ENCODE measurements at regions not wholly inside any gene's neighbourhood (a gene's known extent, or its start where the extent isn't known, plus 50 kb on each side); places are given as distances from the start of the nearest gene placed in this dataset.

DNA sequence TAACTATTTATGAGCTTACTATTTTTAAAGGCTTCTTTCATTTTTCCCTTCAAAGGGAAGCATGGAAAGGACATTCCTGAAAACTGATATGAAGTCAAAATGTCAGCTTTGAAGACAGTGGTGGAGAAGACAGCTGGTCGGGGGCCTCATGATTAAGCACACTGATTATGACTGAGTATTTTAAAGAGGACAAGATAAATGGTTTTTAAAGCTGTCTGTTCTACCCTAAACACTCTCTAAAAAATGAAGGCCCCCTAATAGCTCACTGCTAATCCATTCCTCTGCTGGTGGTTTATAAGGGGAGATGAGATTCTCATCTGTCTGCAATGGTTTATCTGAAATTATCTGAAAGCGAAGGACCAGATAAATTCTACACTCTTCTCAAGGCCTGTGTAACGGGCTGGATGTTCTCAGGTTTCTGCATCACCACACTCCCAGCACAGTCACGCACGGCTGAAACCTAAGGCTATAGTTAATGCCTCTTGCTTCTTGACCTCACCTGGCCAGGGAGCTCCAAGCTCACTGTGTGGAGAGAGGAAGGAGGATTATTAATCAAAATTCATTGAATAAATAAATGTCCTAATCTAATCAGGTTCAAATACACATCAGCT is 86.9 kb upstream of the DOCK9 start:
- Histone ChIP-seq H3K36me3 (no peaks in the 10 kb centered on the region), H3K4me3 (no peak overlapping the region), H3K27me3 (no peaks in the 10 kb centered on the region), H3K4me1 (peaks cover 45% of the 10 kb centered on the region), H3K9me3 (no peaks in the 10 kb centered on the region), H3K27ac (no peak overlapping the region)
- no peak for DNase-seq (ENCODE audit: low spot score in 2 of 2)
- 87% methylated on average over 5 of the region's 5 CpGs for WGBS
- TF ChIP-seq, protein P1, sequence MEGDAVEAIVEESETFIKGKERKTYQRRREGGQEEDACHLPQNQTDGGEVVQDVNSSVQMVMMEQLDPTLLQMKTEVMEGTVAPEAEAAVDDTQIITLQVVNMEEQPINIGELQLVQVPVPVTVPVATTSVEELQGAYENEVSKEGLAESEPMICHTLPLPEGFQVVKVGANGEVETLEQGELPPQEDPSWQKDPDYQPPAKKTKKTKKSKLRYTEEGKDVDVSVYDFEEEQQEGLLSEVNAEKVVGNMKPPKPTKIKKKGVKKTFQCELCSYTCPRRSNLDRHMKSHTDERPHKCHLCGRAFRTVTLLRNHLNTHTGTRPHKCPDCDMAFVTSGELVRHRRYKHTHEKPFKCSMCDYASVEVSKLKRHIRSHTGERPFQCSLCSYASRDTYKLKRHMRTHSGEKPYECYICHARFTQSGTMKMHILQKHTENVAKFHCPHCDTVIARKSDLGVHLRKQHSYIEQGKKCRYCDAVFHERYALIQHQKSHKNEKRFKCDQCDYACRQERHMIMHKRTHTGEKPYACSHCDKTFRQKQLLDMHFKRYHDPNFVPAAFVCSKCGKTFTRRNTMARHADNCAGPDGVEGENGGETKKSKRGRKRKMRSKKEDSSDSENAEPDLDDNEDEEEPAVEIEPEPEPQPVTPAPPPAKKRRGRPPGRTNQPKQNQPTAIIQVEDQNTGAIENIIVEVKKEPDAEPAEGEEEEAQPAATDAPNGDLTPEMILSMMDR (IDR thresholded peaks at IDR 0.05): no peak
- no peak for TF ChIP-seq POLR2AphosphoS5 (IDR thresholded peaks at IDR 0.05)
- no peak for TF ChIP-seq POLR2A (IDR thresholded peaks at IDR 0.05)
- no peak for TF ChIP-seq EP300 (IDR thresholded peaks at IDR 0.05)

DNA sequence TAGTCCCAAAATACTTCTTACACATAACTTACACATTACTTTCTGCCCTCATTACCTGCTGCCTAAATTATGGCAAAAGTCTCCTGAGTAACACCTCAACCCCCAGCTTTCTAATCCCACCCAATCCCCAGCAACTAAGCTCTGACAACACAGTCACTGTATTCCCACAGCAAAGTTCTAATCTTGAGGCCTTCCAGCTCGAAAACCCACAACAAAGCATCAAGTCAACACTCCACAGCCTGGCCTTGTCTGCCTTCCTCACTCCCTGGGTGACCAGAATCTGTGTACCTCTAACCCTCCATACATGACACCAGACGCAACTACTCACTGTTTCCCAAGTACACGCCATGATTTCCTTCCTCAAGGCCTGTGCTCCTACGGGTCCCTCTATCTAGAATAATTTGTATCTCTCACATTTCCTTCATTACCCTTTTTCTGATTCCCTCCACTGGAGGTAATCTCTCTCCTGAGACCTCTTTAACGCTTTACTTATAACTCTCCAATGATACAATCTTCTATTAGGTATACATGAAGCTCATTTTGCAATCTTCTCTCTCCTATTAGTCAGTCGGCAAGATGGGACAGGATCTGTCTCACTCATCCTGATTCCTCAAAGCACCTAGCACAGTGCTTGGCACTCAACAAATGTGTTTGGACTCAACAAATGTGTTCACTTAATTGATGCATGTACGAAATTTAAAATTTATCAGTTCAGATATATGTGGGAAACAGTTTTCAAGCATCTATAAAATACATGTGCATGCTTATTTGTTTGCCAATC is 87.6 kb upstream of the DOCK9 start:
- TF ChIP-seq POLR2A (IDR thresholded peaks at IDR 0.05): no peak
- no peak for TF ChIP-seq POLR2AphosphoS5 (IDR thresholded peaks at IDR 0.05)
- TF ChIP-seq, protein P1 (IDR thresholded peaks at IDR 0.05): no peak
- TF ChIP-seq EP300 (IDR thresholded peaks at IDR 0.05): no peak
- Histone ChIP-seq H3K9me3 (no peaks in the 10 kb centered on the region), H3K4me3 (no peak overlapping the region), H3K4me1 (peaks cover 44% of the 10 kb centered on the region), H3K36me3 (no peaks in the 10 kb centered on the region), H3K27ac (no peak overlapping the region), H3K27me3 (no peaks in the 10 kb centered on the region)
- DNase-seq (ENCODE audit: low spot score in 2 of 2): no peak
- WGBS: 74% methylated on average over 7 of the region's 7 CpGs

DNA sequence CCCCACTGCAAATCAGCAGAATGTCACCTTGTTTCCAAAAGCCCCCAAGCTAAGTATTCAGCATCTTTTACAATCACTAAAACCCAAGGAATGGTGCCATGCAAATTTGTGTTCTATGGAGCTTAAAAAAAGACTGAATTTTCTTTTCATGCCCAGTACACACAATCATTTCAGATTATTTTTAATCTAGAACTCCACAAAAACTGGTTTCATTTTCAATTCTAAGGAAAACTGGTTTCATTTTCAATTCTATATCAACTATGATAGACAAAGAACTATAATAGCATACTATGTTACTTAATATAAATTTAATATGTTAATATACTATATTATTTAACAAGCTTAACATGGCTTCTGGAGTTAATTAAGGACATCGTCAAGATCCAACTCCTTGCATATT is 88.4 kb upstream of the DOCK9 start:
- Histone ChIP-seq H3K4me3 (no peak overlapping the region), H3K27ac (no peak overlapping the region), H3K36me3 (no peaks in the 10 kb centered on the region), H3K27me3 (no peaks in the 10 kb centered on the region), H3K4me1 (peaks cover 36% of the 10 kb centered on the region), H3K9me3 (no peaks in the 10 kb centered on the region)
- 82% methylated on average over 1 of the region's 1 CpG for WGBS
- no peak for DNase-seq (ENCODE audit: low spot score in 2 of 2)
- TF ChIP-seq POLR2A (IDR thresholded peaks at IDR 0.05) (no peak), EP300 (IDR thresholded peaks at IDR 0.05) (no peak), POLR2AphosphoS5 (IDR thresholded peaks at IDR 0.05) (no peak)

DNA sequence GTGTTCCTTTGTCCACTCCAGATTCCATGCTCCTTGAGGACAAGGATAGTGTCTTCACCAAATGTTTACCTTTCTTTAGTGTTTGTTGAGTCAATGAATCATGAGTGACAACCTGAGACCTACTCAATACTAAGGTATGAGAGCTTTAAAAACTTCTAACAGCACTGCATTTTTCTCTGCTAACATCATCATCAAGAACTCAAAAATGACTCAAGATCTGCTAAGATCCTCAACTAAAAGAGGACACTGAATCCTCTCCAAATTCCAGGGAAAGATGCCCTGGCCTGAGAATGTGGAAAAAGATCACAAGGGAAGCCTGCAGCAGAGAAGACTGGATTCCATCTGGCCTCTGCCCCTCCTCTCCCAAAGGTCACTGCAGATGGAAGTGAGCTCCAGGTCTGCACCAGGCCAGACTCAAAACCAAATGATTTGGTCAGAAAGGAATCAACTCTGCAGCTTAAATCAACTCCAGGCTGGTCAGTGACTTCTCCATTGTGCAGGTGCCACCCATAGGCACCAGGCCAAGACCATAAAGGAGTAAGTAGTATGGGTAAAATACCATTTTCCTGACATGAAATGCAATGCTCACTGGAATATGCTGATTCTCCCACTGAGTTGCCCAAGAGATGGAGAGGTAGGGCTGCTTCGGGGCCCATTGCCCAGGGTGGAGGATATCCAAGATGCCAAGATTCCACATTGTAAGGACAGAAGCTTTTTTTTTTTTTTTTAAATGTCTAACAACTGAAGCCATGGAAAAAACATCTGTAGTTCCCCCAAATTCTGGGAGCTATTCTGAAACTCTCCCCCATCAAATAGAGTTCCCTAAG is 89.5 kb upstream of the DOCK9 start:
- WGBS: 35% methylated on average over 1 of the region's 1 CpG
- Histone ChIP-seq H3K4me1 (peaks cover 27% of the 10 kb centered on the region), H3K9me3 (no peaks in the 10 kb centered on the region), H3K4me3 (no peak overlapping the region), H3K36me3 (no peaks in the 10 kb centered on the region), H3K27ac (no peak overlapping the region), H3K27me3 (no peaks in the 10 kb centered on the region)
- TF ChIP-seq, protein P1 (IDR thresholded peaks at IDR 0.05): no peak
- no peak for TF ChIP-seq EP300 (IDR thresholded peaks at IDR 0.05)
- no peak for TF ChIP-seq POLR2A (IDR thresholded peaks at IDR 0.05)
- TF ChIP-seq POLR2AphosphoS5 (IDR thresholded peaks at IDR 0.05): no peak
- DNase-seq (ENCODE audit: low spot score in 2 of 2): no peak

DNA sequence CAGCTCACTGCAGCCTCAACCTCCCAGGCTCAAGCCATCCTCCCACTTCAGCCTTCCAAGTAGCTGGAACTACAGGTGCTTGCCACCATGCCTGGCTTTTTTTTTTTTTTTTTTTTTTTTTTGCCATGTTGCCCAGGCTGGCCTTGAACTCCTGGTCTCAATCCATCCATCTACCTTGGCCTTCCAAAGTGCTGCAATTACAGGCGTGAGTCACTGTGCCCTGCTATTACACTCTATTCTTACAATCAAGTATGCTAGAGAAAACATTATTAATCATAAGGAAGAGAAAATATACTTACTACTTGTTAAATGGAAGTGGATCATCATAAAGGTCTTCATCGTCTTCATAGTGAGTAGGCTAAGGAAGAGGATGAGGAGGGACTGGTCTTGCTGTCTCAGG is 93.3 kb upstream of the DOCK9 start:
- Histone ChIP-seq H3K9me3 (no peaks in the 10 kb centered on the region), H3K36me3 (no peaks in the 10 kb centered on the region), H3K4me1 (peaks cover 7% of the 10 kb centered on the region), H3K27ac (no peak overlapping the region), H3K4me3 (no peak overlapping the region), H3K27me3 (no peaks in the 10 kb centered on the region)
- no peak for TF ChIP-seq EP300 (IDR thresholded peaks at IDR 0.05)
- no peak for TF ChIP-seq POLR2A (IDR thresholded peaks at IDR 0.05)
- TF ChIP-seq POLR2AphosphoS5 (IDR thresholded peaks at IDR 0.05): no peak
- TF ChIP-seq, protein P1 (IDR thresholded peaks at IDR 0.05): no peak
- 93% methylated on average over 2 of the region's 2 CpGs for WGBS
- DNase-seq (ENCODE audit: low spot score in 2 of 2): no peak

Measured in suprapubic skin (tissue), 4 donors.